Naive thymus-derived CD4-positive, alpha-beta T cell (primary cell): ENCODE measurements at regions not wholly inside any gene's neighbourhood (a gene's known extent, or its start where the extent isn't known, plus 50 kb on each side); places are given as distances from the start of the nearest gene placed in this dataset.

Experiments
- ATAC-seq: fragments of 150-1000 bp; cut with Tn5 transposase; 2 replicates; pipeline ENCODE4 v1.10.0; 2021; ENCODE audit warnings: mild to moderate bottlenecking, moderate library complexity
- CTCF ChIA-PET: fragments of 350-600 bp; sonication (Branson Sonifier 250); formaldehyde crosslinking; loops from one replicate; lab custom pipeline; 2021; ENCODE audit warnings: antibody characterized with exemption; lab: Charles Lee
- POLR2A ChIA-PET: fragments of 350-600 bp; sonication (Branson Sonifier 250); formaldehyde crosslinking; loops from one replicate; lab custom pipeline; 2021; ENCODE audit warnings: antibody characterized with exemption, inconsistent platforms; lab: Charles Lee
- DNase-seq, 9 donors: peaks; one replicate each; pipeline versions ENCODE4 v3.0.0 to v3.0.0-alpha.2; 2020 to 2022; ENCODE audit warnings: mixed read lengths in 1 of 9
- H3K27ac ChIP-seq: one replicate; pipeline ENCODE4 v1.7.0; 2013; ENCODE audit warnings: mild to moderate bottlenecking, low read depth, low read length, moderate library complexity
- H3K27me3 ChIP-seq, 2 donors: one replicate each; pipeline ENCODE4 v1.7.0; 2013; ENCODE audit warnings: low read length in 2 of 2, mild to moderate bottlenecking in 2 of 2, moderate library complexity in 2 of 2; ENCODE audit not compliant: control insufficient read depth in 2 of 2, insufficient read depth in 2 of 2
- H3K36me3 ChIP-seq, 3 experiments: 1 replicate in 2 of 3; 2 replicates in 1 of 3; pipeline ENCODE4 v1.7.0; 2013; ENCODE audit warnings: low read length in 3 of 3, mild to moderate bottlenecking in 3 of 3, moderate library complexity in 1 of 3; ENCODE audit not compliant: insufficient read depth in 3 of 3, control insufficient read depth in 2 of 3
- H3K4me1 ChIP-seq, 2 donors: one replicate each; pipeline ENCODE4 v1.7.0; 2013; ENCODE audit warnings: low read length in 2 of 2, mild to moderate bottlenecking in 2 of 2, moderate library complexity in 1 of 2; ENCODE audit not compliant: control insufficient read depth in 2 of 2, insufficient read depth in 2 of 2
- H3K4me3 ChIP-seq: 2 replicates; pipeline ENCODE4 v1.7.0; 2013; ENCODE audit warnings: mild to moderate bottlenecking, low read length
- H3K9me3 ChIP-seq, 3 experiments: 1 replicate in 2 of 3; 2 replicates in 1 of 3; pipeline ENCODE4 v1.7.0; 2013; ENCODE audit warnings: low read length in 3 of 3; ENCODE audit not compliant: control insufficient read depth in 2 of 3
- H3K27ac Mint-ChIP-seq, 9 donors: one replicate each; pipeline ENCODE4 v1.8.0; 2020 to 2022; ENCODE audit warnings: mixed read lengths in 9 of 9, mild to moderate bottlenecking in 8 of 9, moderate library complexity in 5 of 9, inconsistent platforms in 2 of 9
- H3K27me3 Mint-ChIP-seq, 5 donors: one replicate each; pipeline ENCODE4 v1.8.0; 2021 to 2022; ENCODE audit warnings: mixed read lengths in 5 of 5, mild to moderate bottlenecking in 1 of 5
- H3K36me3 Mint-ChIP-seq, 5 donors: one replicate each; pipeline ENCODE4 v1.8.0; 2020 to 2022; ENCODE audit warnings: mixed read lengths in 5 of 5, mild to moderate bottlenecking in 3 of 5, inconsistent platforms in 1 of 5
- H3K4me1 Mint-ChIP-seq, 7 donors: one replicate each; pipeline ENCODE4 v1.8.0; 2020 to 2022; ENCODE audit warnings: mixed read lengths in 7 of 7, mild to moderate bottlenecking in 3 of 7, inconsistent platforms in 1 of 7
- H3K4me3 Mint-ChIP-seq, 10 donors: one replicate each; pipeline ENCODE4 v1.8.0; 2020 to 2022; ENCODE audit warnings: mild to moderate bottlenecking in 10 of 10, mixed read lengths in 10 of 10, moderate library complexity in 6 of 10, inconsistent platforms in 2 of 10
- H3K9me3 Mint-ChIP-seq, 11 donors: one replicate each; pipeline ENCODE4 v1.8.0; 2020 to 2022; ENCODE audit warnings: mixed read lengths in 11 of 11, mild to moderate bottlenecking in 4 of 11, inconsistent platforms in 1 of 11, moderate library complexity in 1 of 11
- intact Hi-C, 2 donors: fragments of 100-400 bp; cut with micrococcal nuclease; formaldehyde crosslinking; loops; one replicate each; pipeline ENCODE4 v1.15.1; 2023

DNA sequence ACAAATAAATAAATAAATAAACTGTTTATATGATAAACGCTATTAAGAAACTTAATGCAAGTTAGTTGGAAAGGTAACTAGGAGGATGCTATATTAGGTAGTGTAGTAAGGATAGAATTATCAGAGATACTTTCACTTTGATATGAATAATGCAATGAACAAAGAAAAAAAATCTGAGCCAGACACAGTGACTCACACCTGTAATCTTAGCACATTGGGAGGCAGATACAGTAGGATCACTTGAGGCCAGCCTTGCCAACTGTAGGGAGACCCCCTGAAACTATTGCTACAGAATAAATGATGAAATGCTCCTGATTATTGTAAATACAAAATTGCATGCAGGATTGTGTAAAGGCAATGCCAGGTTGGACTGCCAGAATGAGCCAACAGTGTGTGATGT, 109.2 kb downstream of the ANXA2R start:
- POLR2A ChIA-PET = no interaction called here

DNA sequence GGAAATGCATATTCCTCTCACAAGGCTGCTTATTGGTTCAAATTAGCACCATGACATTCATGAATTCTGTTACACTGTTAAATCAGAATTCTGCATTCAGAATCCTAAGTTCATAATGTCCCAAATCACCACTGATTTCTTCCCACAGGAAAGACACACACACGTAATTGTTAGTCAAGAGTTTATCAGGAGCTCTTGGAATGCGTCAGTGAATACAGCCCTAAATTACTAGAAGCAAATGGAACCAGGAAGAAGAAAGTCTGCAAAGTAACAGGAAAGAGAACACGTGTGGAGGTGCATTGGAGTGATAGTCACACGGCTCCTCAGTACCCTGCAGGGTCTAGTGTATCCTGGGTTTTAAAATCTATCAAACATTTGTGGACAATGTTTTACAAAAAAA, 110.2 kb downstream of the ANXA2R start:
- intact Hi-C loops = no loop called here
- ChIA-PET CTCF (no interaction called here), POLR2A (interaction anchor here (2.6 kb wide), 1 partner anchor 111 kb away, joined by 7 read pairs; no protein-coding TSS in a partner anchor)
- Histone ChIP-seq H3K4me3 (no peak overlapping the region), H3K27ac (no peak overlapping the region), H3K27me3 (no peaks in the 10 kb centered on the region), H3K4me1 (no peaks in the 10 kb centered on the region), H3K36me3 (no peaks in the 10 kb centered on the region), H3K9me3 (no peaks in the 10 kb centered on the region)
- Mint-ChIP-seq H3K9me3 (peaks cover 0 to 8% (median 4%) of the 10 kb centered on the region in 11 donors), H3K4me3 (no peak overlapping the region), H3K36me3 (peaks cover 0 to 17% (median 5%) of the 10 kb centered on the region in 5 donors), H3K27ac (no peak overlapping the region), H3K4me1 (peaks cover 0 to 9% (median 0%) of the 10 kb centered on the region in 7 donors), H3K27me3 (peaks cover 0 to 19% (median 0%) of the 10 kb centered on the region in 5 donors)
- DNase-seq = no peak
- no peak for ATAC-seq

More for the DNA sequence above, 109.2 kb downstream of the ANXA2R start:
- Histone ChIP-seq H3K4me1 (no peaks in the 10 kb centered on the region), H3K36me3 (no peaks in the 10 kb centered on the region), H3K27ac (no peak overlapping the region), H3K4me3 (no peak overlapping the region), H3K27me3 (no peaks in the 10 kb centered on the region), H3K9me3 (no peaks in the 10 kb centered on the region)
- H3K27me3 Mint-ChIP-seq = peaks cover 0 to 28% (median 0%) of the 10 kb centered on the region in 5 donors
- no peak overlapping the region for H3K27ac Mint-ChIP-seq
- H3K9me3 Mint-ChIP-seq = peaks cover 0 to 8% (median 4%) of the 10 kb centered on the region in 11 donors
- DNase-seq (no peak), ATAC-seq (no peak)
- H3K4me1 Mint-ChIP-seq = peaks cover 0 to 9% (median 0%) of the 10 kb centered on the region in 7 donors
- intact Hi-C loops = no loop called here
- no peak overlapping the region for H3K4me3 Mint-ChIP-seq
- H3K36me3 Mint-ChIP-seq = peaks cover under 1 to 17% (median 5%) of the 10 kb centered on the region in 5 donors
- CTCF ChIA-PET = no interaction called here

DNA sequence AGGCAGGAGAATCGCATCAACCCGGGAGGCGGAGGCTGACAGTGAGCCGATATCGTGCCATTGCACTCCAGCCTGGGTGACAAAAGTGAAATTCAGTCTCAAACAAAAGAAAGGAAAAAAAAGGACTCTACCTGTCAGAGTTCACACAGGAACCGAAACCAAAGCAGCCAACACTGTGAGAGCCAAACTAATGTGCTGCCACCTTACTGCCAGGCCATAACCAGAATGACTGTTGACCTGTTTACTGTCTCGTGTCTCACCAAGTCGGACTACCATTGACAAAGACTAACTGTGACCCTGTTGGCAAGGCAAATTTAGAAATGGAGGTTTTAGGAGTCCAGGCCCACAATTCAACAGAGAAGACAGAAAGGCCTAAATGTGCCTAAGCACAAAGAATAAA, 112.4 kb downstream of the ANXA2R start:
- no peak overlapping the region for H3K27ac ChIP-seq
- no peaks in the 10 kb centered on the region for H3K27me3 ChIP-seq
- no peaks in the 10 kb centered on the region for H3K36me3 ChIP-seq
- H3K4me3 Mint-ChIP-seq = no peak overlapping the region
- H3K9me3 ChIP-seq = no peaks in the 10 kb centered on the region
- peaks cover 0 to 4% (median 0%) of the 10 kb centered on the region in 5 donors for H3K27me3 Mint-ChIP-seq
- intact Hi-C loops = no loop called here
- DNase-seq = no peak
- no peak overlapping the region for H3K4me3 ChIP-seq
- ATAC-seq = no peak
- POLR2A ChIA-PET = interaction anchor here (0.6 to 2.6 kb wide), 5 partner anchors 22 to 114 kb away, joined by 3 to 7 read pairs (median 3); no protein-coding TSS in a partner anchor
- H3K4me1 Mint-ChIP-seq = peaks cover 0 to 5% (median 0%) of the 10 kb centered on the region in 7 donors
- no peaks in the 10 kb centered on the region for H3K4me1 ChIP-seq
- peaks cover 0 to 10% (median 3%) of the 10 kb centered on the region in 11 donors for H3K9me3 Mint-ChIP-seq
- H3K27ac Mint-ChIP-seq = no peak overlapping the region
- CTCF ChIA-PET = interaction anchor here (1.1 to 1.3 kb wide), 2 partner anchors 16 to 19 kb away, joined by 4 read pairs; no protein-coding TSS in a partner anchor
- peaks cover 0 to 14% (median 5%) of the 10 kb centered on the region in 5 donors for H3K36me3 Mint-ChIP-seq

DNA sequence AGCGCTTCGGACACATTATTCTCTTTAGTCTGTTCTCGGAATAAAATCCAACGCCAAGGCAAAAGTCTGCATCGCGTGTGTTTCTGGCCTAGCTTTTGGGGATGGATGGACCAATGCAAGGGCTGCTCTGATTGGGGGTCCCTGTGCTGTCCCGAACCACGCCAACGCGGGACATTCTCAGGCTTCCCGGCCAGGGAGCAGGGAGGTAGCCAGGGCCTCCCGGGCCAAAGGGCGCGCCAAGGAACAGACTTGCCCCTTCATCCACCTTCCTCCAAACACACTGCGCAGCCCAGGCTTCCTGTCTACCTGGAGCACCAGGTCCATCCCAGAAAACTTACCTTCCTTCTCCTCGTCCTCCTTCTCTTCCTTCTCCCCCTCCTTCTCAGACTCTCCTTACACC, 113.0 kb upstream of the SELENOP start:
- Mint-ChIP-seq H3K36me3 (peaks cover 0 to 8% (median 0%) of the 10 kb centered on the region in 5 donors), H3K9me3 (peaks cover 0 to 2% (median 0%) of the 10 kb centered on the region in 11 donors), H3K27me3 (peaks cover 0 to 3% (median 0%) of the 10 kb centered on the region in 5 donors), H3K4me1 (no peaks in the 10 kb centered on the region), H3K4me3 (no peak overlapping the region), H3K27ac (no peak overlapping the region)
- Histone ChIP-seq H3K4me3 (no peak overlapping the region), H3K9me3 (no peaks in the 10 kb centered on the region), H3K27ac (no peak overlapping the region), H3K4me1 (no peaks in the 10 kb centered on the region), H3K27me3 (no peaks in the 10 kb centered on the region), H3K36me3 (no peaks in the 10 kb centered on the region)
- CTCF ChIA-PET = no interaction called here
- DNase-seq (no peak), ATAC-seq (no peak)
- POLR2A ChIA-PET = no interaction called here
- intact Hi-C loops = no loop called here

DNA sequence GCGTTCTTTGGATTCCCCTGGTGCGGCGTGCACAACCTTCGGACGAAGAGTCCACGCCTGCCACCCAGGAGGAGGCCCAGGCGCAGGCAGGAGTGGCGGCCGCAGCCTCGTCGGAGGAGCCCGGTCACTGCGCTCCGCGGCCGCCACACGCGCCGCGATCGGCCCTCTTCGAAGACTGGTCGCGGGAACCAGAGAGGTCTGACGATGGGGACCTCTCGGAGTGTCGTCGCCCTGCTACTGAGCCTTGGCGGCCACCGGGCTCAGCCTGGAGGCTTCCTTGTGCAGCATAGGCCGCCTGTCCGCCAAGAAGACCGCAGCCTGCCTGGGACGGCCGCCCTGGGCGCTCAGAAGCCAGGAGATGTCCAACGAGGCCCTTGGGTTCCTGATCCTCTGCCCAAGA, 112.5 kb upstream of the SELENOP start:
- POLR2A ChIA-PET = no interaction called here
- Mint-ChIP-seq H3K27ac (no peak overlapping the region), H3K9me3 (peaks cover 0 to 2% (median 0%) of the 10 kb centered on the region in 11 donors), H3K4me3 (no peak overlapping the region), H3K36me3 (peaks cover 0 to 3% (median 0%) of the 10 kb centered on the region in 5 donors), H3K4me1 (no peaks in the 10 kb centered on the region), H3K27me3 (peaks cover 0 to 5% (median 0%) of the 10 kb centered on the region in 5 donors)
- Histone ChIP-seq H3K27ac (no peak overlapping the region), H3K4me1 (no peaks in the 10 kb centered on the region), H3K27me3 (no peaks in the 10 kb centered on the region), H3K9me3 (no peaks in the 10 kb centered on the region), H3K36me3 (no peaks in the 10 kb centered on the region), H3K4me3 (no peak overlapping the region)
- intact Hi-C loops = no loop called here
- no peak for DNase-seq
- CTCF ChIA-PET = interaction anchor here (1.8 kb wide), 1 partner anchor 15 kb away, joined by 5 read pairs; no protein-coding TSS in a partner anchor
- no peak for ATAC-seq

DNA sequence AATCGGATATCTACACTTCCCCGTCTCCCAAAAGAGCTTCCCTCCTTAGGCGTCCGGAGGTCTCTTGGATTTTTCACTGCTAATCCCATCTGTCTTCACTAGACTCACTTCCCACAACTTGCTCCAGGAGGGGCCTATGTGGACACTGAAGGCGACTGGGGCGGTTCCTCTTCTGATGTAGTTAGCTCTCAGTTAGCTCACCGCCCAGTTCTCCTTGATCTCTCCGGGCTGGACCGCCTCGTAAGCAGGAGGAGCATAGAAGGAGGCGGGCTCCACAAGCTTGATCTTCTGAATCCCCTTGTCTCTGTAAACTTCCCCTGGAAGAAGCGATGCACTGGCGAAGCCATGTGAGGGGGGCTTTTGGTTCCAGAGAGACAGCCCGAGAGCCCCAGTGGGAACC, 112.0 kb upstream of the SELENOP start:
- H3K27ac ChIP-seq = no peak overlapping the region
- Mint-ChIP-seq H3K4me3 (no peak overlapping the region), H3K36me3 (no peaks in the 10 kb centered on the region), H3K4me1 (no peaks in the 10 kb centered on the region), H3K27ac (peak overlapping the region in 1 of 9 donors; percentile 19), H3K9me3 (peaks cover 0 to 2% (median 0%) of the 10 kb centered on the region in 11 donors), H3K27me3 (peaks cover 0 to 5% (median 0%) of the 10 kb centered on the region in 5 donors)
- no peaks in the 10 kb centered on the region for H3K9me3 ChIP-seq
- POLR2A ChIA-PET = interaction anchor here (0.8 kb wide), 1 partner anchor 95 kb away, joined by 3 read pairs; no protein-coding TSS in a partner anchor
- intact Hi-C loops = no loop called here
- ATAC-seq = no peak
- CTCF ChIA-PET = interaction anchor here (1.8 kb wide), 1 partner anchor 15 kb away, joined by 5 read pairs; no protein-coding TSS in a partner anchor
- no peak overlapping the region for H3K4me3 ChIP-seq
- H3K27me3 ChIP-seq = no peaks in the 10 kb centered on the region
- no peaks in the 10 kb centered on the region for H3K4me1 ChIP-seq
- no peak for DNase-seq
- no peaks in the 10 kb centered on the region for H3K36me3 ChIP-seq

DNA sequence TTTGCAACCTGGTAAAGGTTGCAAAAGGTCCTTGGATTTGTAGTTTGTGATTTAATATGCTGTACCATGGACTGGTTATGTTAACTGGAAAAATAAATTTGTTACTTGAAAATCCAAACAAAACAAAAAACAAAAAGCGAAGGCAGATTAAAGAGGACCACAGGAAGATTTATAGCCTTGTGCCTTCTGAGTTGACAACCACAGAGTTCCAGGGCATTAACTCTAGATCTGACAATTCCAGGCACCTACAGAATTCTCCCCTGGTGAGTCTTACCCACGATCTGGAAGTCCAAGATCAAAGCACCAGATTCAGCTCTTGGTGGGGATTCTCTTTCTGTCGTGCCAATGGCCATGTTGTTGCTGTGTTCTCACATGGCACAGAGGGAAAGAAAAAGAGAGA, 107.9 kb upstream of the SELENOP start:
- Histone ChIP-seq H3K4me3 (no peak overlapping the region), H3K4me1 (no peaks in the 10 kb centered on the region), H3K9me3 (no peaks in the 10 kb centered on the region), H3K36me3 (no peaks in the 10 kb centered on the region), H3K27ac (no peak overlapping the region), H3K27me3 (no peaks in the 10 kb centered on the region)
- H3K9me3 Mint-ChIP-seq = peaks cover 0 to 2% (median 0%) of the 10 kb centered on the region in 11 donors
- H3K4me3 Mint-ChIP-seq = no peak overlapping the region
- intact Hi-C loops = no loop called here
- H3K27ac Mint-ChIP-seq = no peak overlapping the region
- ChIA-PET POLR2A (interaction anchor here (1.7 kb wide), 1 partner anchor 20 kb away, joined by 3 read pairs; no protein-coding TSS in a partner anchor), CTCF (no interaction called here)
- peaks cover 0 to 2% (median 0%) of the 10 kb centered on the region in 5 donors for H3K36me3 Mint-ChIP-seq
- no peaks in the 10 kb centered on the region for H3K4me1 Mint-ChIP-seq
- H3K27me3 Mint-ChIP-seq = peaks cover 0 to 8% (median 0%) of the 10 kb centered on the region in 5 donors
- ATAC-seq = no peak
- no peak for DNase-seq
